HCT116 (cell line): ENCODE measurements at regions not wholly inside any gene's neighbourhood (a gene's known extent, or its start where the extent isn't known, plus 50 kb on each side); places are given as distances from the start of the nearest gene placed in this dataset.

Source experiments
- ATAC-seq: fragments of 200-7000 bp; cut with Tn5 transposase; 2 replicates; pipeline ENCODE4 v1.9.1; 2020; ENCODE audit warnings: mild to moderate bottlenecking, moderate library complexity
- BruUV-seq: library from RNA; stranded (reverse); fragments of 400-500 nt; replicated peaks from 2 replicates; lab custom pipeline; 2021; lab: Mats Ljungman, UMichigan
- CTCF ChIA-PET: fragments of 300-600 bp; sonication (Branson Sonifier 250); formaldehyde crosslinking; loops from one replicate; lab custom pipeline; 2021; ENCODE audit warnings: antibody characterized with exemption; lab: Charles Lee
- POLR2A ChIA-PET: fragments of 300-600, 350-600 bp; sonication (Branson Sonifier 250); formaldehyde crosslinking; loops from one replicate; lab custom pipeline; 2021; ENCODE audit warnings: antibody characterized with exemption; lab: Charles Lee
- RAD21 ChIA-PET, 2 experiments: fragments of 300-600 bp; sonication (Branson Sonifier 250); formaldehyde crosslinking; loops; one replicate each; lab custom pipeline; 2023; ENCODE audit warnings: low total read pairs in 2 of 2; ENCODE audit not compliant: uncharacterized antibody in 2 of 2, unreplicated experiment in 2 of 2, low non-redundant PET in 1 of 2; lab: Charles Lee
- DNase-seq: peaks from one replicate; pipeline ENCODE4 v3.0.0-alpha.2; 2010; ENCODE audit warnings: low read depth, low spot score
- H2AFZ ChIP-seq: fragments of 200-600 bp; shearing (Covaris generic), sonication (generic); 2 replicates; pipeline ENCODE4 v1.6.1; 2017; ENCODE audit warnings: low read depth, mixed run types, mixed read lengths, antibody characterized with exemption, low read length; ENCODE audit not compliant: poor library complexity, severe bottlenecking
- H3K27ac ChIP-seq: 2 replicates; pipeline ENCODE4 v1.5.1; 2012; ENCODE audit warnings: low read depth, low read length
- H3K27me3 ChIP-seq: fragments of 200-600 bp; sonication (generic); 2 replicates; pipeline ENCODE4 v1.6.1; 2016; ENCODE audit warnings: mixed run types, low read length, mixed read lengths; ENCODE audit not compliant: insufficient read depth
- H3K36me3 ChIP-seq, 2 experiments: fragments of 200-500 bp in 1 of 2; fragments of 200-600 bp in 1 of 2; sonication (Bioruptor generic) in 1 of 2; sonication (generic) in 1 of 2; 2 replicates each; pipeline versions ENCODE4 v1.5.1 to v1.6.1; 2014 to 2016; ENCODE audit warnings: low read length in 2 of 2, inconsistent platforms in 1 of 2, mixed read lengths in 1 of 2, mixed run types in 1 of 2; ENCODE audit not compliant: insufficient read depth in 2 of 2, control insufficient read depth in 1 of 2
- H3K4me1 ChIP-seq, 2 experiments: fragments of 200-600 bp in 1 of 2; sonication (generic) in 1 of 2; 2 replicates each; pipeline versions ENCODE4 v1.5.1 to v1.6.1; 2012 to 2017; ENCODE audit warnings: low read length in 2 of 2, inconsistent platforms in 1 of 2, mild to moderate bottlenecking in 1 of 2, mixed read lengths in 1 of 2, mixed run types in 1 of 2, moderate library complexity in 1 of 2; ENCODE audit not compliant: insufficient read depth in 2 of 2, control insufficient read depth in 1 of 2
- H3K4me2 ChIP-seq: fragments of 200-600 bp; sonication (generic); 2 replicates; pipeline ENCODE4 v1.6.1; 2017; ENCODE audit warnings: mixed run types, low read length, mixed read lengths
- H3K4me3 ChIP-seq, 2 experiments: fragments of 200-600 bp in 1 of 2; sonication (generic) in 1 of 2; replicated peaks in 1 of 2; 2 replicates each; pipeline ENCODE4 v1.5.1; 2011 to 2016; ENCODE audit warnings: low read length in 2 of 2, control low read depth in 1 of 2, low read depth in 1 of 2, mild to moderate bottlenecking in 1 of 2, mixed read lengths in 1 of 2, mixed run types in 1 of 2
- H3K79me2 ChIP-seq: fragments of 200-600 bp; sonication (generic); 2 replicates; pipeline ENCODE4 v1.6.1; 2017; ENCODE audit warnings: mild to moderate bottlenecking, mixed run types, low read length, moderate library complexity, mixed read lengths; ENCODE audit not compliant: insufficient read depth
- H3K9ac ChIP-seq: fragments of 200-600 bp; sonication (generic); 2 replicates; pipeline ENCODE4 v1.6.1; 2016; ENCODE audit warnings: low read length, mixed read lengths
- H3K9me2 ChIP-seq: fragments of 200-600 bp; sonication (generic), shearing (Covaris generic); 2 replicates; pipeline ENCODE4 v1.6.1; 2017; ENCODE audit warnings: mixed run types, mild to moderate bottlenecking, moderate library complexity; ENCODE audit not compliant: insufficient read depth
- H3K9me3 ChIP-seq, 2 experiments: fragments of 200-500 bp in 1 of 2; fragments of 200-600 bp in 1 of 2; sonication (Bioruptor generic) in 1 of 2; sonication (generic) in 1 of 2; 2 replicates each; pipeline ENCODE4 v1.6.1; 2014 to 2017; ENCODE audit warnings: low read length in 2 of 2, mixed read lengths in 2 of 2, inconsistent platforms in 1 of 2, low read depth in 1 of 2, mild to moderate bottlenecking in 1 of 2, mixed run types in 1 of 2, moderate library complexity in 1 of 2; ENCODE audit not compliant: control insufficient read depth in 1 of 2, insufficient read depth in 1 of 2
- H4K20me1 ChIP-seq: fragments of 200-600 bp; sonication (generic), shearing (Covaris generic); 2 replicates; pipeline ENCODE4 v1.6.1; 2017; ENCODE audit warnings: mixed run types, mild to moderate bottlenecking, moderate library complexity; ENCODE audit not compliant: insufficient read depth
- CEBPB ChIP-seq: IDR thresholded peaks from 2 replicates; pipeline ENCODE4 v1.6.1; 2012; ENCODE audit warnings: low read depth
- EGR1 ChIP-seq: IDR thresholded peaks from 2 replicates; pipeline ENCODE4 v1.6.1; 2012; ENCODE audit warnings: low read depth
- ELF1 ChIP-seq: IDR thresholded peaks from 2 replicates; pipeline ENCODE4 v1.6.1; 2012; ENCODE audit warnings: low read depth, borderline replicate concordance
- EZH2 ChIP-seq: fragments of 200-600 bp; sonication (generic); IDR thresholded peaks from 2 replicates; pipeline ENCODE4 v1.6.1; 2017; ENCODE audit warnings: antibody characterized with exemption, mixed run types
- EZH2phosphoT487 ChIP-seq: fragments of 200-600 bp; IDR thresholded peaks from 2 replicates; pipeline ENCODE4 v1.6.1; 2018; ENCODE audit warnings: antibody characterized with exemption, borderline replicate concordance
- FOSL1 ChIP-seq: IDR thresholded peaks from 2 replicates; pipeline ENCODE4 v1.6.1; 2012; ENCODE audit warnings: low read depth
- JUND ChIP-seq: IDR thresholded peaks from 2 replicates; pipeline ENCODE4 v1.6.1; 2012
- POLR2AphosphoS5 ChIP-seq: IDR thresholded peaks from 2 replicates; pipeline ENCODE4 v1.6.1; 2011; ENCODE audit warnings: mild to moderate bottlenecking, low read depth, low read length, moderate library complexity
- RAD21 ChIP-seq: IDR thresholded peaks from 2 replicates; pipeline ENCODE4 v1.6.1; 2012; ENCODE audit warnings: low read depth, mild to moderate bottlenecking
- SIN3A ChIP-seq: IDR thresholded peaks from 2 replicates; pipeline ENCODE4 v1.6.1; 2012; ENCODE audit warnings: low read depth
- SRF ChIP-seq: IDR thresholded peaks from 2 replicates; pipeline ENCODE4 v1.6.1; 2012; ENCODE audit warnings: low read depth
- TCF7L2 ChIP-seq: IDR thresholded peaks from 2 replicates; pipeline ENCODE4 v1.7.0; 2011; ENCODE audit warnings: borderline replicate concordance, inconsistent platforms; ENCODE audit not compliant: insufficient read depth, insufficient read length; ENCODE audit errors: extremely low read depth
- YY1 ChIP-seq: IDR thresholded peaks from 2 replicates; pipeline ENCODE4 v1.6.1; 2011; ENCODE audit warnings: low read length, low read depth, moderate library complexity, mild to moderate bottlenecking; ENCODE audit not compliant: insufficient replicate concordance; ENCODE audit errors: extremely low read depth
- ZFX ChIP-seq: fragments of 450-650 bp; IDR thresholded peaks from 2 replicates; pipeline ENCODE4 v1.6.1; 2017
- ZNF274 ChIP-seq: fragments of 200-500 bp; sonication (Bioruptor generic); IDR thresholded peaks from 2 replicates; pipeline ENCODE4 v1.6.1; 2014; ENCODE audit warnings: mild to moderate bottlenecking, low read depth, low read length, inconsistent platforms
- intact Hi-C: fragments of 100-400 bp; cut with micrococcal nuclease; formaldehyde crosslinking; loops from 2 replicates; pipeline ENCODE4 v1.10.0; 2022
- TF ChIP-seq, protein P1 (sequence below), 3 experiments: fragments of 200-600 bp in 1 of 3; sonication (generic) in 1 of 3; IDR thresholded peaks in 2 of 3; conservative IDR thresholded peaks in 1 of 3; 2 replicates each; pipeline ENCODE4 v1.5.1; 2012 to 2017; ENCODE audit warnings: low read depth in 2 of 3, low read length in 2 of 3, antibody characterized with exemption in 1 of 3, borderline replicate concordance in 1 of 3, control low read depth in 1 of 3, mild to moderate bottlenecking in 1 of 3, mixed read lengths in 1 of 3, mixed run types in 1 of 3, moderate library complexity in 1 of 3; ENCODE audit not compliant: insufficient read depth in 1 of 3
- TF ChIP-seq, protein P2 (sequence below): IDR thresholded peaks from 2 replicates; pipeline ENCODE4 v1.6.1; 2012
- TF ChIP-seq, protein P3 (sequence below): IDR thresholded peaks from 2 replicates; pipeline ENCODE4 v1.6.1; 2011; ENCODE audit warnings: mild to moderate bottlenecking, low read length, moderate library complexity; ENCODE audit not compliant: insufficient replicate concordance; ENCODE audit errors: extremely low read depth
- TF ChIP-seq, protein P4 (sequence below): IDR thresholded peaks from 2 replicates; pipeline ENCODE4 v1.6.1; 2012; ENCODE audit warnings: low read depth

DNA sequence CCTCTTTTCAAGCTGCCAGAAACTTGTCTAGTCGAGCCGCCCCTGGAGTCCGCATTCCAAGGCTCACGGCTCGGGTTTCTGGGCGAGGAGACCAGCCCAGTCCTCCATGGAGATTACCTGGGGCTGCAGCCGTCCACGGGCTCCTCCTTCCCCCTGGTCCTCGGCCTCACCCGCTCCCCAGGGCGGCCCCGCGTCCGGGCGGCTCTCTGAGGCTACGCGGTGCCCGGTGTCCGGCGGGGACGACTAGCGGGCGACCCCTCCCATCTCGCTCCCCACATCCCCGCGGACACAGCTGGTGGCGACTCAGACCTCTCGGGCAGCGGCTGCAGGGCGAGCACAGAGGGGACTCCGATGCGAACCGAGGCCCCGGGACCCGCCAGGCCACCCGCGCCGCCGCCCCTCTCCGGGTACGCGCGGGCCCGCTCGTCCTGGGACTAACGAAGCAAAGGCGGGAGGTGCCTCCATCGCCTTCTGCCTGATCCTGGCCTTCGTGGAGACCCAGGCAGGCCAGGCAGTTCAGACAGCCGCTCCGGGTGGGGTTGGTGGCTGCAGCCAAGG, 159.4 kb downstream of the TRAM1L1 start:
- RAD21 ChIA-PET, result no interaction called here
- H2AFZ ChIP-seq, result no peak overlapping the region
- H3K27me3 ChIP-seq, result no peaks in the 10 kb centered on the region
- H3K9me2 ChIP-seq, result no peaks in the 10 kb centered on the region
- no peak overlapping the region for H3K27ac ChIP-seq
- DNase-seq (no peak), ATAC-seq (no peak)
- POLR2A ChIA-PET, result no interaction called here
- H4K20me1 ChIP-seq, result no peaks in the 10 kb centered on the region
- no peak overlapping the region for H3K4me3 ChIP-seq
- H3K4me1 ChIP-seq, result no peaks in the 10 kb centered on the region
- H3K79me2 ChIP-seq, result no peaks in the 10 kb centered on the region
- CTCF ChIA-PET, result no interaction called here
- no TSS peak for BruUV-seq
- no peak overlapping the region for H3K9ac ChIP-seq
- H3K4me2 ChIP-seq, result no peak overlapping the region
- H3K9me3 ChIP-seq, result no peaks in the 10 kb centered on the region
- H3K36me3 ChIP-seq, result no peaks in the 10 kb centered on the region
- intact Hi-C loops, result no loop called here
- TF ChIP-seq EGR1 (no peak), SIN3A (no peak), TCF7L2 (no peak), CEBPB (no peak), ELF1 (no peak), ZNF274 (no peak), FOSL1 (no peak), YY1 (no peak), ZFX (no peak), EZH2 (no peak), JUND (no peak), SRF (no peak), EZH2phosphoT487 (no peak), POLR2AphosphoS5 (no peak), RAD21 (no peak)
- TF ChIP-seq, protein P1, sequence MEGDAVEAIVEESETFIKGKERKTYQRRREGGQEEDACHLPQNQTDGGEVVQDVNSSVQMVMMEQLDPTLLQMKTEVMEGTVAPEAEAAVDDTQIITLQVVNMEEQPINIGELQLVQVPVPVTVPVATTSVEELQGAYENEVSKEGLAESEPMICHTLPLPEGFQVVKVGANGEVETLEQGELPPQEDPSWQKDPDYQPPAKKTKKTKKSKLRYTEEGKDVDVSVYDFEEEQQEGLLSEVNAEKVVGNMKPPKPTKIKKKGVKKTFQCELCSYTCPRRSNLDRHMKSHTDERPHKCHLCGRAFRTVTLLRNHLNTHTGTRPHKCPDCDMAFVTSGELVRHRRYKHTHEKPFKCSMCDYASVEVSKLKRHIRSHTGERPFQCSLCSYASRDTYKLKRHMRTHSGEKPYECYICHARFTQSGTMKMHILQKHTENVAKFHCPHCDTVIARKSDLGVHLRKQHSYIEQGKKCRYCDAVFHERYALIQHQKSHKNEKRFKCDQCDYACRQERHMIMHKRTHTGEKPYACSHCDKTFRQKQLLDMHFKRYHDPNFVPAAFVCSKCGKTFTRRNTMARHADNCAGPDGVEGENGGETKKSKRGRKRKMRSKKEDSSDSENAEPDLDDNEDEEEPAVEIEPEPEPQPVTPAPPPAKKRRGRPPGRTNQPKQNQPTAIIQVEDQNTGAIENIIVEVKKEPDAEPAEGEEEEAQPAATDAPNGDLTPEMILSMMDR (IDR thresholded peaks at IDR 0.05 in 2 of 3, conservative IDR thresholded peaks at IDR 0.05 in 1 of 3; ENCODE audit: borderline replicate concordance in 1 of 3, insufficient read depth in 1 of 3, low read depth in 2 of 3, low read length in 2 of 3), result no peak
- TF ChIP-seq, protein P2, sequence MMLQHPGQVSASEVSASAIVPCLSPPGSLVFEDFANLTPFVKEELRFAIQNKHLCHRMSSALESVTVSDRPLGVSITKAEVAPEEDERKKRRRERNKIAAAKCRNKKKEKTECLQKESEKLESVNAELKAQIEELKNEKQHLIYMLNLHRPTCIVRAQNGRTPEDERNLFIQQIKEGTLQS, result no peak
- TF ChIP-seq, protein P3, sequence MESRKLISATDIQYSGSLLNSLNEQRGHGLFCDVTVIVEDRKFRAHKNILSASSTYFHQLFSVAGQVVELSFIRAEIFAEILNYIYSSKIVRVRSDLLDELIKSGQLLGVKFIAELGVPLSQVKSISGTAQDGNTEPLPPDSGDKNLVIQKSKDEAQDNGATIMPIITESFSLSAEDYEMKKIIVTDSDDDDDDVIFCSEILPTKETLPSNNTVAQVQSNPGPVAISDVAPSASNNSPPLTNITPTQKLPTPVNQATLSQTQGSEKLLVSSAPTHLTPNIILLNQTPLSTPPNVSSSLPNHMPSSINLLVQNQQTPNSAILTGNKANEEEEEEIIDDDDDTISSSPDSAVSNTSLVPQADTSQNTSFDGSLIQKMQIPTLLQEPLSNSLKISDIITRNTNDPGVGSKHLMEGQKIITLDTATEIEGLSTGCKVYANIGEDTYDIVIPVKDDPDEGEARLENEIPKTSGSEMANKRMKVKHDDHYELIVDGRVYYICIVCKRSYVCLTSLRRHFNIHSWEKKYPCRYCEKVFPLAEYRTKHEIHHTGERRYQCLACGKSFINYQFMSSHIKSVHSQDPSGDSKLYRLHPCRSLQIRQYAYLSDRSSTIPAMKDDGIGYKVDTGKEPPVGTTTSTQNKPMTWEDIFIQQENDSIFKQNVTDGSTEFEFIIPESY, result no peak
- TF ChIP-seq, protein P4, sequence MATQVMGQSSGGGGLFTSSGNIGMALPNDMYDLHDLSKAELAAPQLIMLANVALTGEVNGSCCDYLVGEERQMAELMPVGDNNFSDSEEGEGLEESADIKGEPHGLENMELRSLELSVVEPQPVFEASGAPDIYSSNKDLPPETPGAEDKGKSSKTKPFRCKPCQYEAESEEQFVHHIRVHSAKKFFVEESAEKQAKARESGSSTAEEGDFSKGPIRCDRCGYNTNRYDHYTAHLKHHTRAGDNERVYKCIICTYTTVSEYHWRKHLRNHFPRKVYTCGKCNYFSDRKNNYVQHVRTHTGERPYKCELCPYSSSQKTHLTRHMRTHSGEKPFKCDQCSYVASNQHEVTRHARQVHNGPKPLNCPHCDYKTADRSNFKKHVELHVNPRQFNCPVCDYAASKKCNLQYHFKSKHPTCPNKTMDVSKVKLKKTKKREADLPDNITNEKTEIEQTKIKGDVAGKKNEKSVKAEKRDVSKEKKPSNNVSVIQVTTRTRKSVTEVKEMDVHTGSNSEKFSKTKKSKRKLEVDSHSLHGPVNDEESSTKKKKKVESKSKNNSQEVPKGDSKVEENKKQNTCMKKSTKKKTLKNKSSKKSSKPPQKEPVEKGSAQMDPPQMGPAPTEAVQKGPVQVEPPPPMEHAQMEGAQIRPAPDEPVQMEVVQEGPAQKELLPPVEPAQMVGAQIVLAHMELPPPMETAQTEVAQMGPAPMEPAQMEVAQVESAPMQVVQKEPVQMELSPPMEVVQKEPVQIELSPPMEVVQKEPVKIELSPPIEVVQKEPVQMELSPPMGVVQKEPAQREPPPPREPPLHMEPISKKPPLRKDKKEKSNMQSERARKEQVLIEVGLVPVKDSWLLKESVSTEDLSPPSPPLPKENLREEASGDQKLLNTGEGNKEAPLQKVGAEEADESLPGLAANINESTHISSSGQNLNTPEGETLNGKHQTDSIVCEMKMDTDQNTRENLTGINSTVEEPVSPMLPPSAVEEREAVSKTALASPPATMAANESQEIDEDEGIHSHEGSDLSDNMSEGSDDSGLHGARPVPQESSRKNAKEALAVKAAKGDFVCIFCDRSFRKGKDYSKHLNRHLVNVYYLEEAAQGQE, result no peak
